ENCODE measurements at regions not wholly inside any gene's neighbourhood (a gene's known extent, or its start where the extent isn't known, plus 50 kb on each side); places are given as distances from the start of the nearest gene placed in this dataset.

DNA sequence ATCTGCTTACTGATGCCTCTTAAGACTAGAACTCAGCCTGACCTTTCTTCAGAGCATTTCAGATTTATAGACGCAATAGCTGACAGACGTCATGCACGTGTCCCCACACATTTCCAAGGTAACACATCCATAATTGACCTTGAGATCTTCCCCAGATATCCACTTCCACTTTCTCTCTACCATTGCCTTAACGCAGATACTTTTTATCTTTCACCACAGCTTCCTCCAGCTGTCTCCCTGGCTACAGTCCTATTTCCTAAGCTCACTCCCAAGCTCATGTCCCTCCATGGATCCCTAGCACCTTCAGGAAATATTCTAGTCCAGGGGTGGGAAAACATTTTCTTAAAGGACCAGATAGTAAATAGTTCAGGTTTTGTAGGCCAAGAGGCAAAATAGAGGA is 173.0 kb upstream of the MITF start:
- no peaks in the 10 kb centered on the region for H3K4me1 ChIP-seq (replicated peaks)
- no peak overlapping the region for H3K27ac ChIP-seq
- 95% methylated on average over 4 of the region's 4 CpGs for WGBS
- H3K9me3 ChIP-seq = no peaks in the 10 kb centered on the region
- intact Hi-C loops (cut with DNase I) = no loop called here
- no peak for DNase-seq (ENCODE audit: low spot score)
- H3K36me3 ChIP-seq = no peaks in the 10 kb centered on the region
- TF ChIP-seq, protein P1, sequence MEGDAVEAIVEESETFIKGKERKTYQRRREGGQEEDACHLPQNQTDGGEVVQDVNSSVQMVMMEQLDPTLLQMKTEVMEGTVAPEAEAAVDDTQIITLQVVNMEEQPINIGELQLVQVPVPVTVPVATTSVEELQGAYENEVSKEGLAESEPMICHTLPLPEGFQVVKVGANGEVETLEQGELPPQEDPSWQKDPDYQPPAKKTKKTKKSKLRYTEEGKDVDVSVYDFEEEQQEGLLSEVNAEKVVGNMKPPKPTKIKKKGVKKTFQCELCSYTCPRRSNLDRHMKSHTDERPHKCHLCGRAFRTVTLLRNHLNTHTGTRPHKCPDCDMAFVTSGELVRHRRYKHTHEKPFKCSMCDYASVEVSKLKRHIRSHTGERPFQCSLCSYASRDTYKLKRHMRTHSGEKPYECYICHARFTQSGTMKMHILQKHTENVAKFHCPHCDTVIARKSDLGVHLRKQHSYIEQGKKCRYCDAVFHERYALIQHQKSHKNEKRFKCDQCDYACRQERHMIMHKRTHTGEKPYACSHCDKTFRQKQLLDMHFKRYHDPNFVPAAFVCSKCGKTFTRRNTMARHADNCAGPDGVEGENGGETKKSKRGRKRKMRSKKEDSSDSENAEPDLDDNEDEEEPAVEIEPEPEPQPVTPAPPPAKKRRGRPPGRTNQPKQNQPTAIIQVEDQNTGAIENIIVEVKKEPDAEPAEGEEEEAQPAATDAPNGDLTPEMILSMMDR (IDR thresholded peaks at IDR 0.05) = no peak
- no peak for TF ChIP-seq POLR2A (IDR thresholded peaks at IDR 0.05)
- no peak for TF ChIP-seq POLR2AphosphoS5 (IDR thresholded peaks at IDR 0.05)
- no peaks in the 10 kb centered on the region for H3K27me3 ChIP-seq (replicated peaks; ENCODE audit: insufficient read depth)
- no peak overlapping the region for H3K4me3 ChIP-seq

DNA sequence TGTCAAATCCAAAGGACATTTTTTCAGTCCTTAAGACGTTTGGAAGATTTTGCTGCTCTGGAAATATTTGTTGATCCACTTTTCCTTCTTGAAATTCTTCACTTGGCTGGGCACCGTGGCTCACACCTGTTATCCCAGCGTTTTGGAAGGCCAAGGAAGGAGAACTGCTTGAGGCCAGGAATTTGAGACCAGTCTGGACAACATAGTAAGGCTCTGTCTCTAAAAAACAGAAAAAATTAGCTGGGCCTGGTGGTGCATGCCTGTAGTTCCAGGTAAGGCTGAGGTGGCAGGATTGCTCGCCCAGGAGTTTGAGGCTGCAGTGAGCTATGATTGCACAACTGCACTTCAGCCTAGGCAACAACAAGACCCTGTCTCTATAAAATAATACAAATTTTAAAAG is 173.9 kb upstream of the MITF start:
- Histone ChIP-seq H3K36me3 (no peaks in the 10 kb centered on the region), H3K27ac (no peak overlapping the region), H3K4me3 (no peak overlapping the region), H3K27me3 (replicated peaks; ENCODE audit: insufficient read depth) (no peaks in the 10 kb centered on the region), H3K9me3 (no peaks in the 10 kb centered on the region), H3K4me1 (replicated peaks) (no peaks in the 10 kb centered on the region)
- TF ChIP-seq, protein P1 (IDR thresholded peaks at IDR 0.05) = no peak
- no peak for TF ChIP-seq POLR2A (IDR thresholded peaks at IDR 0.05)
- TF ChIP-seq POLR2AphosphoS5 (IDR thresholded peaks at IDR 0.05) = no peak
- intact Hi-C loops (cut with DNase I) = no loop called here
- WGBS = 86% methylated on average over 4 of the region's 4 CpGs
- no peak for DNase-seq (ENCODE audit: low spot score)

DNA sequence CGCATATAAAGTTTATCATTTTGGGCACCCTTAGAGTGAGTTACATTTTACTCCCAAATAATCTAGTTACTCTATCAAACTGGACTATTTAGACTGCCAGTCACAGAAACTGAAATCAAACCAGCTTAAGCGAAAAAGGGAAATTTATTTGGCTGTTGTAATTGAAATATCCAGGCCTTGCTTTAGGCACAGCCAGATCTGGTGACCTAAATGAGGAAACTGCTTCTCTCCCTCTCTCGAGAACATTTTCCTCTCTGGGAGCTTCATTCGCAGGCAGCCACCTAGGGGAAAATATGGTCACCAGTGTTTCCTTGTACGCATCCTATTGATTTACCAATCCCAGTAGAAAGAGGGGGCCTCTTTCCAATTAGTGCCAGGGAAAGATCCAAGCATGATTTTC is 175.3 kb upstream of the MITF start:
- H3K4me1 ChIP-seq (replicated peaks) = no peaks in the 10 kb centered on the region
- intact Hi-C loops (cut with DNase I) = loop anchor here (5.0 kb wide), 1 partner anchor 88 kb away; no protein-coding TSS in a partner anchor
- H3K9me3 ChIP-seq = no peaks in the 10 kb centered on the region
- no peak overlapping the region for H3K27ac ChIP-seq
- no peaks in the 10 kb centered on the region for H3K27me3 ChIP-seq (replicated peaks; ENCODE audit: insufficient read depth)
- no peak for DNase-seq (ENCODE audit: low spot score)
- H3K4me3 ChIP-seq = no peak overlapping the region
- no peak for TF ChIP-seq POLR2AphosphoS5 (IDR thresholded peaks at IDR 0.05)
- TF ChIP-seq POLR2A (IDR thresholded peaks at IDR 0.05) = no peak
- TF ChIP-seq, protein P1 (IDR thresholded peaks at IDR 0.05) = no peak
- H3K36me3 ChIP-seq = no peaks in the 10 kb centered on the region
- WGBS = 90% methylated on average over 5 of the region's 5 CpGs

DNA sequence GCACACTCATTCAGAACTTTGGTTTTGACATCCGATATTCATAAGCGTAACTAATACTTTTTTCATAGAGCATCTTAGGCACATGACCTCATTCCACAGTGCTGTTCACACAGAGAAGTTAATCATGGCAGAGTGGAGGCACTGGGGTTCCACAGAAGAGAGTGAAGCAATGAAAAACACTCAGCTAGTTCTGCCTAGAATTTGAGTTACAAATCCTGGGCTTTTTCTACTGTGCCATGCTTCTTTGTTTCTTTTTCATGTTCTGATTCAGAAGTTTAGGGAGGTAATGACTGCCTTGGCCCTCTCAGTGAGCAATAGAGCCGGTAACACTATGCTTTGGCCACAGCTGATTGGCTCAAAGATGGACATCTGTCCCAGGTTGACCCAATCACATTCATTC is 176.1 kb upstream of the MITF start:
- intact Hi-C loops (cut with DNase I) = loop anchor here (5.0 kb wide), 1 partner anchor 89 kb away; no protein-coding TSS in a partner anchor
- no peak for TF ChIP-seq POLR2AphosphoS5 (IDR thresholded peaks at IDR 0.05)
- TF ChIP-seq, protein P1 (IDR thresholded peaks at IDR 0.05) = no peak
- no peak for TF ChIP-seq POLR2A (IDR thresholded peaks at IDR 0.05)
- no peaks in the 10 kb centered on the region for H3K36me3 ChIP-seq
- 89% methylated on average over 3 of the region's 3 CpGs for WGBS
- no peak for DNase-seq (ENCODE audit: low spot score)
- no peak overlapping the region for H3K27ac ChIP-seq
- no peaks in the 10 kb centered on the region for H3K27me3 ChIP-seq (replicated peaks; ENCODE audit: insufficient read depth)
- H3K4me1 ChIP-seq (replicated peaks) = no peaks in the 10 kb centered on the region
- no peaks in the 10 kb centered on the region for H3K9me3 ChIP-seq
- H3K4me3 ChIP-seq = no peak overlapping the region

DNA sequence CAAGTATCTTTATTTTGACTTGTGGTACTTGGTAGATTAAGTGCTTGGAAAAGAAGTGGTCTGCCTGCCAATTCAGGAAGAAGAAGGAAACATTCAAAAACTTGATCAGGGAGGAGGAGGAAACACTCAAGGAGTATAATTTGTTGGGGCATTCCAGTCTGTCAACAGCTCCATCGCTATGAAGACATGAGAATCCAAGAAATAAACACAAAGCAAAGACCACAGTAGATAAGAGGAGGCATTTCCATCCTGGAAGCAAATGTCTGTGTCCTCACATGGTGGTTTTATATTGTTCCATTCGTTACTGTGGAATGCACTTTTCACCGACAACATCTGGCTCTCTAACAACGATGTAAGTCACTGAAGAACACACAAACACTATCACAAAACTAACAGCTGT is 176.1 kb upstream of the FRMD4B start:
- no peaks in the 10 kb centered on the region for H3K27me3 ChIP-seq (replicated peaks; ENCODE audit: insufficient read depth)
- intact Hi-C loops (cut with DNase I) = loop anchor here (5.0 kb wide), 1 partner anchor 90 kb away; no protein-coding TSS in a partner anchor
- no peaks in the 10 kb centered on the region for H3K4me1 ChIP-seq (replicated peaks)
- no peak for TF ChIP-seq POLR2AphosphoS5 (IDR thresholded peaks at IDR 0.05)
- TF ChIP-seq, protein P1 (IDR thresholded peaks at IDR 0.05) = no peak
- no peak for TF ChIP-seq POLR2A (IDR thresholded peaks at IDR 0.05)
- no peak for DNase-seq (ENCODE audit: low spot score)
- no peak overlapping the region for H3K27ac ChIP-seq
- H3K9me3 ChIP-seq = no peaks in the 10 kb centered on the region
- WGBS = 25% methylated on average over 4 of the region's 4 CpGs
- no peak overlapping the region for H3K4me3 ChIP-seq
- no peaks in the 10 kb centered on the region for H3K36me3 ChIP-seq
